Spleen (tissue), 11 donors: ENCODE measurements at regions not wholly inside any gene's neighbourhood (a gene's known extent, or its start where the extent isn't known, plus 50 kb on each side); places are given as distances from the start of the nearest gene placed in this dataset.
"Not testable (repeated sequence)": the region's sequence is repeated elsewhere in the genome, so short reads cannot be mapped to it uniquely, and the experiment has no call there.

Source experiments
- DNase-seq: peaks from one replicate; pipeline ENCODE4 v3.0.0-alpha.2; 2020
- H3K27ac ChIP-seq, 8 donors: fragments of 200-600 bp; sonication (generic) in 7 of 8; 1 replicate in 4 of 8; 2 replicates in 4 of 8; pipeline versions ENCODE4 v1.5.0 to v1.8.0; 2016 to 2021; ENCODE audit warnings: inconsistent platforms in 4 of 8, mild to moderate bottlenecking in 4 of 8, moderate library complexity in 1 of 8
- H3K27me3 ChIP-seq, 7 donors: fragments of 200-600 bp; sonication (generic) in 6 of 7; replicated peaks in 1 of 7; 1 replicate in 4 of 7; 2 replicates in 3 of 7; pipeline versions ENCODE4 v1.5.0 to v1.8.0; 2016 to 2021; ENCODE audit warnings: inconsistent platforms in 3 of 7, mild to moderate bottlenecking in 1 of 7
- H3K36me3 ChIP-seq, 6 donors: fragments of 200-600 bp; sonication (generic) in 5 of 6; 1 replicate in 4 of 6; 2 replicates in 2 of 6; pipeline versions ENCODE4 v1.5.0 to v1.8.0; 2016 to 2021; ENCODE audit warnings: inconsistent platforms in 2 of 6
- H3K4me1 ChIP-seq, 6 donors: fragments of 200-600 bp; sonication (generic) in 5 of 6; 1 replicate in 3 of 6; 2 replicates in 3 of 6; pipeline versions ENCODE4 v1.5.0 to v1.8.0; 2016 to 2021; ENCODE audit warnings: inconsistent platforms in 3 of 6
- H3K4me3 ChIP-seq, 8 donors: fragments of 200-600 bp; sonication (generic) in 7 of 8; 1 replicate in 4 of 8; 2 replicates in 4 of 8; pipeline versions ENCODE4 v1.5.0 to v1.8.0; 2016 to 2021; ENCODE audit warnings: inconsistent platforms in 4 of 8, mild to moderate bottlenecking in 4 of 8, moderate library complexity in 2 of 8
- H3K9me3 ChIP-seq, 8 donors: fragments of 200-600 bp; sonication (generic) in 7 of 8; 1 replicate in 4 of 8; 2 replicates in 4 of 8; pipeline versions ENCODE4 v1.5.0 to v1.8.0; 2016 to 2021; ENCODE audit warnings: inconsistent platforms in 4 of 8
- POLR2A ChIP-seq, 3 donors: fragments of 450-650 bp; IDR thresholded peaks; one replicate each; pipeline ENCODE4 v1.5.1; 2017; ENCODE audit warnings: antibody characterized with exemption in 3 of 3, mild to moderate bottlenecking in 1 of 3
- POLR2AphosphoS5 ChIP-seq, 3 donors: sonication (generic); formaldehyde crosslinking; IDR thresholded peaks; one replicate each; pipeline ENCODE4 v1.5.1; 2017; ENCODE audit warnings: antibody characterized with exemption in 3 of 3
- WGBS, 5 donors: extraction: QIAGEN DNeasy Blood & Tissue Kit in 3 of 5; methylation state at CpG; one replicate each; pipeline versions ENCODE4 v1.1.5 to v1.1.7; 2013 to 2018; 5-methylcytosine and 5-hydroxymethylcytosine counted together
- intact Hi-C: fragments of 100-400 bp; cut with DNase I; formaldehyde crosslinking; loops from one replicate; pipeline ENCODE4 v1.15.0; 2023; ENCODE audit warnings: low total_unique reads
- TF ChIP-seq, protein P1 (sequence below), 11 experiments: fragments of 200-600 bp in 7 of 11; fragments of 450-650 bp in 4 of 11; sonication (generic) in 4 of 11; IDR thresholded peaks in 8 of 11; conservative IDR thresholded peaks in 3 of 11; 1 replicate in 7 of 11; 2 replicates in 4 of 11; pipeline versions ENCODE4 v1.4.0 to v1.8.0; 2016 to 2021; ENCODE audit warnings: antibody characterized with exemption in 11 of 11, inconsistent platforms in 4 of 11, mild to moderate bottlenecking in 1 of 11
- donor health status: healthy with polysubstance abuse.
- donor health status: DM: no; HTN: no; CAD: no; lungs with moderate emphysema.
- donor health status: DM: no; HTN: no; CAD: no.
- donor health status: Bipolar disorder and iron deficiency.
- donor health status: healthy.
- donor health status: DM: no; HTN: no; CAD: no.
- donor health status: DM: yes; HTN: yes; CAD: no.

DNA sequence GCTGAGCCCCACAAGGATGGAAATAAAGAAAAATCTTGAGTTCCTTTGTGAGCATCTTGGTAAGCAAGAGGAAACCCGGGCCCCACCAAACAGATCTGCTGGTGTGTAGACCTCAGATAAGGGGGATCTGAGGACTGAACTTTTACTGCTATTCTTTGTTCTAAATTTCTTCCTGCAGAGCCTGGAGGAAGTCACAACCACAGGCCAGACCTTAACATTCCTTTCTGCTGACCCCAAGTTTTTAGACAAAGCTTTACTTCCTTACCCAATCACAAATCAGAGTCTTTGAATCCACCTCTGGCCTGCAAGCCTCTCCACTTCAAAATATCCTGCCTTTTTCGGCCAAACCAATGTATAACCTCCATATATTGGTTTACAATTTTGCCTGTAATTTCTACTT, 352.6 kb upstream of the AUTS2 start:
- TF ChIP-seq POLR2A (IDR thresholded peaks at IDR 0.05) (no peak), POLR2AphosphoS5 (IDR thresholded peaks at IDR 0.05) (no peak)
- TF ChIP-seq, protein P1, sequence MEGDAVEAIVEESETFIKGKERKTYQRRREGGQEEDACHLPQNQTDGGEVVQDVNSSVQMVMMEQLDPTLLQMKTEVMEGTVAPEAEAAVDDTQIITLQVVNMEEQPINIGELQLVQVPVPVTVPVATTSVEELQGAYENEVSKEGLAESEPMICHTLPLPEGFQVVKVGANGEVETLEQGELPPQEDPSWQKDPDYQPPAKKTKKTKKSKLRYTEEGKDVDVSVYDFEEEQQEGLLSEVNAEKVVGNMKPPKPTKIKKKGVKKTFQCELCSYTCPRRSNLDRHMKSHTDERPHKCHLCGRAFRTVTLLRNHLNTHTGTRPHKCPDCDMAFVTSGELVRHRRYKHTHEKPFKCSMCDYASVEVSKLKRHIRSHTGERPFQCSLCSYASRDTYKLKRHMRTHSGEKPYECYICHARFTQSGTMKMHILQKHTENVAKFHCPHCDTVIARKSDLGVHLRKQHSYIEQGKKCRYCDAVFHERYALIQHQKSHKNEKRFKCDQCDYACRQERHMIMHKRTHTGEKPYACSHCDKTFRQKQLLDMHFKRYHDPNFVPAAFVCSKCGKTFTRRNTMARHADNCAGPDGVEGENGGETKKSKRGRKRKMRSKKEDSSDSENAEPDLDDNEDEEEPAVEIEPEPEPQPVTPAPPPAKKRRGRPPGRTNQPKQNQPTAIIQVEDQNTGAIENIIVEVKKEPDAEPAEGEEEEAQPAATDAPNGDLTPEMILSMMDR (IDR thresholded peaks at IDR 0.05 in 8 of 11, conservative IDR thresholded peaks at IDR 0.05 in 3 of 11): no peak
- Histone ChIP-seq H3K27ac (no peak overlapping the region), H3K4me1 (no peaks in the 10 kb centered on the region), H3K9me3 (no peaks in the 10 kb centered on the region), H3K27me3 (no peaks in the 10 kb centered on the region), H3K36me3 (no peaks in the 10 kb centered on the region), H3K4me3 (no peak overlapping the region)
- intact Hi-C loops: no loop called here
- DNase-seq: no peak
- WGBS, 5 donors: 10 to 28% (median 11%) methylated on average over 2 of the region's 2 CpGs

DNA sequence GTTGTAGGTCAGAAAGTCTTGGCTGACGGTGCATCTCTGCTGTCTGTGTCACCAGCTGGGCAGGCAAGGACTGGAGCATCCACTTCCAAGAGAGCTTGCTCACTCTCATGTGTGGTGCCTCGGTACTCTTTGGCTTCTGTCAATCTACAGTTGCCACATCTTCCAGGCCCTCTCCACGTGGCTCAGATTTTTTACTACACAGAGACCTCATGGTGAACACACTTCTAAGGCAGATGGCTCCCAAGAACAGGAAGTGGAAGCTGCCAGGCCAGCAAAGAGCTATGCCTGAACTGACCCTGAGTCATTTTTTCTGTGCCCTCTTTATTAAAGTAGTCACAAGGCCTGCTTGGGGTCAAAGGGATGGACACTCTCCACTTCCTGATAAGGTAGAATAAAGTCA, 351.5 kb upstream of the AUTS2 start:
- no peak for DNase-seq
- Histone ChIP-seq H3K4me1 (no peaks in the 10 kb centered on the region), H3K36me3 (no peaks in the 10 kb centered on the region), H3K27me3 (no peaks in the 10 kb centered on the region), H3K9me3 (peaks cover 0 to 10% (median 0%) of the 10 kb centered on the region in 8 donors), H3K4me3 (no peak overlapping the region), H3K27ac (no peak overlapping the region)
- 58 to 82% (median 63%) methylated on average over 3 of the region's 3 CpGs for WGBS, 5 donors
- TF ChIP-seq POLR2A (IDR thresholded peaks at IDR 0.05): no peak
- intact Hi-C loops: no loop called here

DNA sequence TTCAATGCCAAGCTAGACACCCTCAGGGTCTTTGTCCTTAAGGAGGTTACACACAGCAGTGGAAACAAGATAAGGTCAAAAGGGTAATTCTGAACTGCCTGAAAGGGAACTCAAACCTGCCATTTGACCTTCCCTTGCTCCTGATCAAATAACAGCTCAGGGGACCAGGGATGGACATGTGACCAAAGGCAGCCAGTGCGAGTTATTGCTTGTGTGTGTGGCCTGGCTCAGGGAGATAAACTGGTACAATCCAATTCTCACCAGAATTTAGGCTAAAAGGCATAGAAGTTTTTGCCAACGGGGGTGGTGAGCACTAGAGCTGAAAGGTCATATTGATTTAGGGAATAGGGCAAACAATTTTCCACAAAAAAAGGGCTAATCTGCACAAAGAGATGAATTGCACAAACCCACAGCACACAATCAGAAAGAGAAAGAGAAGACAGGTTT, 349.9 kb upstream of the AUTS2 start:
- DNase-seq, H3K27me3 ChIP-seq, intact Hi-C loops, H3K4me1 ChIP-seq, H3K27ac ChIP-seq, H3K36me3 ChIP-seq, H3K4me3 ChIP-seq: not testable (repeated sequence)
- H3K9me3 ChIP-seq: peaks cover 0 to 14% (median 0%) of the 10 kb centered on the region in 8 donors
- 58 to 73% (median 63%) methylated on average over 2 of the region's 2 CpGs for WGBS, 5 donors

DNA sequence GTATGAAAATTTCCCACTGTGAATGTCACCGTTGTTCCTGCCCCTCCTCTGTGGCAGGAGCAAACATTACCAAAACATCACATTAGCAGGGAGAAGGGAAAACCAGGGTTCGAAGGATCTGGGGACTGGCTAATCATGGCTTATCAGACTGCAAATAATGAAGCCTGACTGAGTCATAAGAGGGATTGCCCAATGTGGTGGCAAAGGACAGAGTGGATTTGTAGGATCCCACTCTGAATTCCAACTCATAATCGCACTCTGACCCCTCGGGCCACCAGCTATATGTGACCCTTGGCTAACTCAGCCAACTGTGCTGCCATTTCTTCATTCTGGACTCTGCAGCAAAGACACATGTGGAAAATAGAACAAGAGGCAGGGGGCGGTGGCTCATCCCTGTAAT, 347.3 kb upstream of the AUTS2 start:
- Histone ChIP-seq H3K4me3 (no peak overlapping the region), H3K9me3 (peaks cover 0 to 14% (median 0%) of the 10 kb centered on the region in 8 donors), H3K27me3 (no peaks in the 10 kb centered on the region), H3K4me1 (no peaks in the 10 kb centered on the region), H3K36me3 (no peaks in the 10 kb centered on the region), H3K27ac (no peak overlapping the region)
- DNase-seq: no peak
- intact Hi-C loops: no loop called here
- WGBS, 5 donors: 91 to 95% (median 94%) methylated on average over 5 of the region's 5 CpGs
- TF ChIP-seq, protein P1 (IDR thresholded peaks at IDR 0.05 in 8 of 11, conservative IDR thresholded peaks at IDR 0.05 in 3 of 11): no peak
- TF ChIP-seq POLR2AphosphoS5 (IDR thresholded peaks at IDR 0.05): no peak
- no peak for TF ChIP-seq POLR2A (IDR thresholded peaks at IDR 0.05)

DNA sequence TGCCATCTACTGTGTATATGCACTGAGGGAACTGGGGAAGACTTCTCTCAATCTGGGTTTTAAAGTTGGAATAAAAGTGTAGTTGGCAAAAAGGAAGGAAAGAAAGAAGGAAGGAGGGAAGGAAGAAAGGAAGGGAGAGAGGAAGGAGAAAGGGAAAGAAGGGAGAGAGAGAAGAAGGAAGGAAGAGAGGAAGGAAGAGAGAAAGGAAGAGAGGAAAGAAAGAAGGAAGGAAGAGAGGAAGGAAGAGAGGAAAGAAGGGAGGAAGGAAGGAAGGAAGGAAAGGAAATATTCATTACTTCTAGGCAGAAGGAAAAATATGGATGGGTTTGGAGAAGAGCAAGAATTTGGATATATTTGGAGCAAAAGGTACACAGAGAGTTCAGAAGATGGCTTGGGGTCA, 343.6 kb upstream of the AUTS2 start:
- no peak for TF ChIP-seq POLR2AphosphoS5 (IDR thresholded peaks at IDR 0.05)
- TF ChIP-seq, protein P1 (IDR thresholded peaks at IDR 0.05 in 8 of 11, conservative IDR thresholded peaks at IDR 0.05 in 3 of 11): no peak
- no peak for TF ChIP-seq POLR2A (IDR thresholded peaks at IDR 0.05)
- H3K9me3 ChIP-seq: peaks cover 0 to 14% (median 0%) of the 10 kb centered on the region in 8 donors
- H3K36me3 ChIP-seq: no peaks in the 10 kb centered on the region
- H3K4me3 ChIP-seq: no peak overlapping the region
- peaks cover 0 to 5% (median 0%) of the 10 kb centered on the region in 7 donors for H3K27me3 ChIP-seq
- H3K4me1 ChIP-seq: peaks cover 0 to 7% (median 2%) of the 10 kb centered on the region in 6 donors
- no peak for DNase-seq
- intact Hi-C loops: no loop called here
- H3K27ac ChIP-seq: no peak overlapping the region
